NB4 (cell line): ENCODE measurements at regions not wholly inside any gene's neighbourhood (a gene's known extent, or its start where the extent isn't known, plus 50 kb on each side); places are given as distances from the start of the nearest gene placed in this dataset.

Source experiments
- DNase-seq: peaks from one replicate; pipeline ENCODE4 v3.0.0; 2010; ENCODE audit warnings: low read depth
- H3K4me3 ChIP-seq: one replicate; pipeline ENCODE4 v1.5.1; 2011; ENCODE audit warnings: mild to moderate bottlenecking, low read depth, low read length, moderate library complexity
- CTCF ChIP-seq: IDR thresholded peaks from one replicate; pipeline ENCODE4 v1.5.1; 2012; ENCODE audit warnings: low read depth, low read length
- MAX ChIP-seq: IDR thresholded peaks from 2 replicates; pipeline ENCODE4 v1.6.1; 2011; ENCODE audit warnings: low read depth, low read length
- MYC ChIP-seq: IDR thresholded peaks from 2 replicates; pipeline ENCODE4 v1.6.1; 2011; ENCODE audit warnings: low read depth, low read length
- POLR2A ChIP-seq: IDR thresholded peaks from 2 replicates; pipeline ENCODE4 v1.6.1; 2011; ENCODE audit warnings: mild to moderate bottlenecking; ENCODE audit not compliant: insufficient read length; ENCODE audit errors: extremely low read depth

GRCh38 chr3:59596741-59597140 lies 546.9 kb upstream of the CFAP20DC start:
- no peak overlapping the region for H3K4me3 ChIP-seq
- TF ChIP-seq CTCF, result no peak
- no peak for TF ChIP-seq POLR2A
- TF ChIP-seq MYC, result no peak
- TF ChIP-seq MAX, result no peak
- DNase-seq, result no peak

GRCh38 chr3:59595830-59596229 lies 546.0 kb upstream of the CFAP20DC start:
- no peak for DNase-seq
- no peak overlapping the region for H3K4me3 ChIP-seq
- no peak for TF ChIP-seq MYC
- TF ChIP-seq CTCF, result no peak
- no peak for TF ChIP-seq POLR2A
- no peak for TF ChIP-seq MAX

- TF ChIP-seq MAX (no peak), MYC (no peak), POLR2A (no peak), CTCF (no peak)
- DNase-seq, result no peak
Measured at GRCh38 chr3:59593380-59593779, 543.6 kb upstream of the CFAP20DC start.

GRCh38 chr3:59580996-59581395 lies 531.2 kb upstream of the CFAP20DC start:
- H3K4me3 ChIP-seq, result no peak overlapping the region
- no peak for TF ChIP-seq MAX
- TF ChIP-seq CTCF, result no peak
- no peak for TF ChIP-seq POLR2A
- no peak for TF ChIP-seq MYC
- no peak for DNase-seq

More at GRCh38 chr3:59593380-59593779, 543.6 kb upstream of the CFAP20DC start:
- no peak overlapping the region for H3K4me3 ChIP-seq

- TF ChIP-seq CTCF (no peak), MYC (no peak), MAX (no peak), POLR2A (no peak)
- no peak for DNase-seq
- H3K4me3 ChIP-seq, result no peak overlapping the region
Measured at GRCh38 chr3:59580499-59580898, 530.7 kb upstream of the CFAP20DC start.

GRCh38 chr3:59578129-59578528 lies 528.3 kb upstream of the CFAP20DC start:
- TF ChIP-seq MYC (no peak), CTCF (no peak), MAX (no peak), POLR2A (no peak)
- H3K4me3 ChIP-seq, result no peak overlapping the region
- no peak for DNase-seq
